Psoas muscle (tissue), 7 donors: ENCODE measurements at regions not wholly inside any gene's neighbourhood (a gene's known extent, or its start where the extent isn't known, plus 50 kb on each side); places are given as distances from the start of the nearest gene placed in this dataset.

ENCODE experiments used
- ATAC-seq, 4 donors: fragments of 200-7000 bp; cut with Tn5 transposase; one replicate each; pipeline ENCODE4 v1.9.1; 2020; ENCODE audit warnings: moderate library complexity in 3 of 4, mild to moderate bottlenecking in 2 of 4
- DNase-seq, 2 donors: peaks; one replicate each; pipeline ENCODE4 v3.0.0-alpha.2; 2020
- H3K27ac ChIP-seq: fragments of 200-600 bp; one replicate; pipeline ENCODE4 v1.8.0; 2022
- H3K27me3 ChIP-seq, 3 donors: fragments of 200-600 bp in 1 of 3; one replicate each; pipeline versions ENCODE4 v1.6.1 to v1.8.0; 2013 to 2022; ENCODE audit warnings: low read length in 2 of 3, mild to moderate bottlenecking in 2 of 3, moderate library complexity in 1 of 3; ENCODE audit not compliant: insufficient read depth in 3 of 3
- H3K36me3 ChIP-seq, 2 donors: fragments of 200-600 bp in 1 of 2; one replicate each; pipeline versions ENCODE4 v1.6.1 to v1.8.0; 2013 to 2022; ENCODE audit warnings: low read depth in 1 of 2, mild to moderate bottlenecking in 1 of 2, moderate library complexity in 1 of 2; ENCODE audit not compliant: insufficient read depth in 1 of 2
- H3K4me1 ChIP-seq: fragments of 200-600 bp; one replicate; pipeline ENCODE4 v1.8.0; 2022
- H3K4me3 ChIP-seq: fragments of 200-600 bp; one replicate; pipeline ENCODE4 v1.8.0; 2022; ENCODE audit warnings: mild to moderate bottlenecking
- H3K9me3 ChIP-seq: fragments of 200-600 bp; one replicate; pipeline ENCODE4 v1.8.0; 2022
- CTCF ChIP-seq: fragments of 200-600 bp; IDR thresholded peaks from one replicate; pipeline ENCODE4 v1.8.0; 2022; ENCODE audit warnings: antibody characterized with exemption
- WGBS, 3 donors: extraction: QIAGEN DNeasy Blood & Tissue Kit; methylation state at CpG; one replicate each; pipeline versions ENCODE4 v1.1.6 to v1.1.7; 2013; 5-methylcytosine and 5-hydroxymethylcytosine counted together
- intact Hi-C, 2 donors: fragments of 100-400 bp; cut with DNase I; formaldehyde crosslinking; loops; one replicate each; pipeline versions ENCODE4 v1.11.0 to v1.14.2; 2022
- donor health status: healthy with polysubstance abuse.
- donor health status: DM: no; HTN: no; CAD: no; lungs with moderate emphysema.
- donor health status: Bipolar disorder and iron deficiency.
- donor health status: healthy.
- donor health status: DM: yes; HTN: yes; CAD: no.
- donor health status: DM: no; HTN: no; CAD: no.
- donor health status: DM: yes; HTN: yes; CAD: no.

- no peaks in the 10 kb centered on the region for H3K4me1 ChIP-seq
- H3K36me3 ChIP-seq = no peaks in the 10 kb centered on the region
- H3K27ac ChIP-seq = no peak overlapping the region
- WGBS, 3 donors = 63 to 68% (median 67%) methylated on average over 4 of the region's 4 CpGs
- H3K27me3 ChIP-seq = no peaks in the 10 kb centered on the region
- ATAC-seq (no peak), DNase-seq (no peak)
- no peak for TF ChIP-seq CTCF
- no peaks in the 10 kb centered on the region for H3K9me3 ChIP-seq
- intact Hi-C loops = no loop called here
- H3K4me3 ChIP-seq = no peak overlapping the region
Observed at GRCh38 chr3:189040656-189041335, 131.0 kb upstream of the TPRG1 start.

GRCh38 chr3:189041482-189042090, 130.2 kb upstream of the TPRG1 start:
- no peak for DNase-seq

GRCh38 chr3:189042832-189043231, 128.9 kb upstream of the TPRG1 start:
- WGBS, 3 donors = 71 to 85% (median 76%) methylated on average over 4 of the region's 4 CpGs
- intact Hi-C loops = no loop called here
- H3K4me1 ChIP-seq = no peaks in the 10 kb centered on the region
- no peak overlapping the region for H3K4me3 ChIP-seq
- no peaks in the 10 kb centered on the region for H3K27me3 ChIP-seq
- TF ChIP-seq CTCF = no peak
- H3K9me3 ChIP-seq = no peaks in the 10 kb centered on the region
- no peak overlapping the region for H3K27ac ChIP-seq
- no peak for DNase-seq
- no peak for ATAC-seq
- H3K36me3 ChIP-seq = no peaks in the 10 kb centered on the region

More at GRCh38 chr3:189041482-189042090, 130.2 kb upstream of the TPRG1 start:
- Histone ChIP-seq H3K27ac (no peak overlapping the region), H3K36me3 (no peaks in the 10 kb centered on the region), H3K4me3 (no peak overlapping the region), H3K4me1 (no peaks in the 10 kb centered on the region), H3K27me3 (no peaks in the 10 kb centered on the region), H3K9me3 (no peaks in the 10 kb centered on the region)
- ATAC-seq = peak in 2 of 4 donors; percentile 43 to 47
- TF ChIP-seq CTCF = peak; percentile 7
- intact Hi-C loops = no loop called here
- 76 to 85% (median 83%) methylated on average over 2 of the region's 2 CpGs for WGBS, 3 donors

- no peak for TF ChIP-seq CTCF
- no peaks in the 10 kb centered on the region for H3K9me3 ChIP-seq
- WGBS, 3 donors = 82 to 90% (median 83%) methylated on average over 7 of the region's 7 CpGs
- intact Hi-C loops = no loop called here
- no peaks in the 10 kb centered on the region for H3K4me1 ChIP-seq
- H3K27ac ChIP-seq = no peak overlapping the region
- H3K27me3 ChIP-seq = no peaks in the 10 kb centered on the region
- H3K36me3 ChIP-seq = no peaks in the 10 kb centered on the region
- no peak for ATAC-seq
- H3K4me3 ChIP-seq = no peak overlapping the region
- no peak for DNase-seq
Observed at GRCh38 chr3:189049458-189050236, 122.1 kb upstream of the TPRG1 start.
